HG03097 (cell line): ENCODE measurements at regions not wholly inside any gene's neighbourhood (a gene's known extent, or its start where the extent isn't known, plus 50 kb on each side); places are given as distances from the start of the nearest gene placed in this dataset.

Experiments
- ATAC-seq: cut with Tn5 transposase; IDR thresholded peaks from one replicate; pipeline ENCODE4 v1.9.1; 2021; ENCODE audit not compliant: unreplicated experiment, low FRiP score

GRCh38 chr1:50300297-50300696 is 122.9 kb downstream of the DMRTA2 start:
- ATAC-seq: no peak

- ATAC-seq: no peak
Observed at GRCh38 chr1:50295566-50295965, 127.7 kb downstream of the DMRTA2 start.

- no peak for ATAC-seq
Observed at GRCh38 chr1:50292276-50292675, 131.0 kb downstream of the DMRTA2 start.

- no peak for ATAC-seq
Observed at GRCh38 chr1:50289495-50289894, 133.7 kb downstream of the DMRTA2 start.

- ATAC-seq: no peak
Observed at GRCh38 chr1:50285994-50286393, 137.2 kb downstream of the DMRTA2 start.

GRCh38 chr1:50279622-50280330 is 143.5 kb downstream of the DMRTA2 start:
- no peak for ATAC-seq

- no peak for ATAC-seq
Observed at GRCh38 chr1:50278961-50279360, 144.3 kb downstream of the DMRTA2 start.

GRCh38 chr1:50278410-50278809 is 144.8 kb downstream of the DMRTA2 start:
- no peak for ATAC-seq

- no peak for ATAC-seq
Observed at GRCh38 chr1:50275566-50275965, 147.7 kb downstream of the DMRTA2 start.

- no peak for ATAC-seq
Observed at GRCh38 chr1:50272912-50273311, 150.3 kb downstream of the DMRTA2 start.

GRCh38 chr1:50271968-50272578 is 151.2 kb downstream of the DMRTA2 start:
- ATAC-seq: no peak

- no peak for ATAC-seq
Observed at GRCh38 chr1:50271337-50271736, 151.9 kb downstream of the DMRTA2 start.

GRCh38 chr1:50270926-50271325 is 152.3 kb downstream of the DMRTA2 start:
- ATAC-seq: no peak

GRCh38 chr1:50268049-50268448 is 155.2 kb downstream of the DMRTA2 start:
- no peak for ATAC-seq

GRCh38 chr1:50266509-50266908 is 156.7 kb downstream of the DMRTA2 start:
- no peak for ATAC-seq

GRCh38 chr1:50265790-50266314 is 157.1 kb downstream of the ELAVL4 start:
- no peak for ATAC-seq

- ATAC-seq: no peak
Observed at GRCh38 chr1:50264590-50264989, 155.9 kb downstream of the ELAVL4 start.

GRCh38 chr1:50262436-50262835 is 153.7 kb downstream of the ELAVL4 start:
- no peak for ATAC-seq

GRCh38 chr1:50261951-50262350 is 153.2 kb downstream of the ELAVL4 start:
- no peak for ATAC-seq

GRCh38 chr1:50257940-50258685 is 149.4 kb downstream of the ELAVL4 start:
- ATAC-seq: no peak

- no peak for ATAC-seq
Observed at GRCh38 chr1:50257029-50257428, 148.3 kb downstream of the ELAVL4 start.
